ENCODE measurements at regions not wholly inside any gene's neighbourhood (a gene's known extent, or its start where the extent isn't known, plus 50 kb on each side); places are given as distances from the start of the nearest gene placed in this dataset.

DNA sequence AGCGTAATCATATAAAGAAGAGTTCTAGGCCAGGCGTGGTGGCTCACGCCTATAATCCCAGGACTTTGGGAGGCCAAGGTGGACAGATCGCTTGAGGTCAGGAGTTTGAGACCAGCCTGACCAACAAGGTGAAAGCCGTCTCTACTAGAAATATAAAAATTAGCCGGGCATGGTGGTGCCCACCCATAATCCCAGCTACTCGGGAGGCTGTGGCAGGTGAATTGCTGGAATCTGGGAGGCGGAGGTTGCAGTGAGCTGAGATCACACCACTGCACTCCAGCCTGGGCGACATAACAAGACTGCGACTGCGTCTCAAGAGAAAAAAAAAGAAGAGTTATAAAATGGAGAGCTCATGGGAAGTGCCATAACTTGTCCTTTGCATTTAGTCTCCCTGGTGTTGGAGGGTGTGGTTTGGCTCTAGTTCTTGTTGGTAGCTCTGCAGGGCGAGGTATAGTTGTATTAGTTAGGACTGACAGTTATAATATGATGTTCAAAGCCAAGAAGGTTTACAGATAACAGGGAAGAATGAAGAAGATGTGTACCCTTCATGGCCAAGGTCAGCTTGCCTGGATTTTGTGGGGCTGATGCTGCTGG, 54.8 kb downstream of the UTRN start:
- H3K9me3 ChIP-seq (ENCODE audit: control insufficient read depth, insufficient read depth, low read length): no peaks in the 10 kb centered on the region
- POLR2A ChIA-PET: interaction anchor here (1.5 kb wide), 1 partner anchor 53 kb away, joined by 4 read pairs; no protein-coding TSS in a partner anchor

DNA sequence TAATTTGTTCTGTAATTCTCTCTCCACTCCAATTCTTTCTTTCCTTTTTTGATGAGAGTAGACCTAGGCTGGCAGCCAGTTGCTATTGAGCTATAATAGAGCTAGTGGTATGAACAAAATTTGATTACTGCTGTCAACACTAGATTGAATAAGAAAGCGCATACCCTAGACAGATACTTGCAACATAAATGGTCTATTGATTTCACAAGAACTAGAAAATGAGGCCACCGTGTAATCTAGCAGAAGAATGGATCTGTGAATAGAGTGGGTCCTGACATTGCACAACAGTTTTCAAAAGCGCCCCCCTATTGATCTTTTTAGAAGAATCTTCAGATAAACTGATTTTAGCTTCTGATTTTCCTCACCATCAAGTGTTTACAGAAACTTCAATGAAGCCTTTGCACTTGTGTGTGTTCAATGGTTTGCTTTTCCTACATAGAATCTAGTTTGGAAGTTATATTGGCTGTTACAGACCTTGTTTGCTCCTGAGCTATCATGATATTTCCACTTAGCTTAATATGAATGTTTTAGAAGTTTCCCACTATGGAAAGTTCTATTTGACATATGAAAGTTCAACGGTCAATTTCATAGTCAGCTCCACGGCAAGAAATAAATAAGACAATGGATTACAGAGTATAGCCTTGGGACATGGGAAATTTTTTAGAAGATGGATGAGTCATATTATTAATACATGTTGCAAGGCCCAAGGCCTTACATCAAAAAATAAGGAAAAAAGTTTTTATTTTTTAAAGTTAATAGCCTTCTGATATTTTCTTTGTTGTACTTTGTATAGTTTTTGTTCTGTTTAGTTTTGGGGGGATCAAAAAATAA, 55.6 kb downstream of the UTRN start:
- TF ChIP-seq, protein P1, sequence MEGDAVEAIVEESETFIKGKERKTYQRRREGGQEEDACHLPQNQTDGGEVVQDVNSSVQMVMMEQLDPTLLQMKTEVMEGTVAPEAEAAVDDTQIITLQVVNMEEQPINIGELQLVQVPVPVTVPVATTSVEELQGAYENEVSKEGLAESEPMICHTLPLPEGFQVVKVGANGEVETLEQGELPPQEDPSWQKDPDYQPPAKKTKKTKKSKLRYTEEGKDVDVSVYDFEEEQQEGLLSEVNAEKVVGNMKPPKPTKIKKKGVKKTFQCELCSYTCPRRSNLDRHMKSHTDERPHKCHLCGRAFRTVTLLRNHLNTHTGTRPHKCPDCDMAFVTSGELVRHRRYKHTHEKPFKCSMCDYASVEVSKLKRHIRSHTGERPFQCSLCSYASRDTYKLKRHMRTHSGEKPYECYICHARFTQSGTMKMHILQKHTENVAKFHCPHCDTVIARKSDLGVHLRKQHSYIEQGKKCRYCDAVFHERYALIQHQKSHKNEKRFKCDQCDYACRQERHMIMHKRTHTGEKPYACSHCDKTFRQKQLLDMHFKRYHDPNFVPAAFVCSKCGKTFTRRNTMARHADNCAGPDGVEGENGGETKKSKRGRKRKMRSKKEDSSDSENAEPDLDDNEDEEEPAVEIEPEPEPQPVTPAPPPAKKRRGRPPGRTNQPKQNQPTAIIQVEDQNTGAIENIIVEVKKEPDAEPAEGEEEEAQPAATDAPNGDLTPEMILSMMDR (IDR thresholded peaks at IDR 0.05; ENCODE audit: low read depth, low read length): no peak
- no peak for DNase-seq (ENCODE audit: low read depth, low spot score)
- no peaks in the 10 kb centered on the region for H3K27me3 ChIP-seq (ENCODE audit: control insufficient read depth, insufficient read depth, low read length)
- no peaks in the 10 kb centered on the region for H3K9me3 ChIP-seq (ENCODE audit: control insufficient read depth, insufficient read depth, low read length)
- POLR2A ChIA-PET: interaction anchor here (1.5 kb wide), 1 partner anchor 54 kb away, joined by 4 read pairs; no protein-coding TSS in a partner anchor
- no peak overlapping the region for H3K27ac ChIP-seq (ENCODE audit: low read depth, low read length)
- CTCF ChIA-PET: no interaction called here
- H3K4me3 ChIP-seq (ENCODE audit: low read depth, low read length): no peak overlapping the region

More for the DNA sequence above, 54.8 kb downstream of the UTRN start:
- Histone ChIP-seq H3K27me3 (ENCODE audit: control insufficient read depth, insufficient read depth, low read length) (no peaks in the 10 kb centered on the region), H3K4me3 (ENCODE audit: low read depth, low read length) (no peak overlapping the region), H3K27ac (ENCODE audit: low read depth, low read length) (no peak overlapping the region)
- CTCF ChIA-PET: no interaction called here
- DNase-seq (ENCODE audit: low read depth, low spot score): no peak
- TF ChIP-seq, protein P1 (IDR thresholded peaks at IDR 0.05; ENCODE audit: low read depth, low read length): no peak

DNA sequence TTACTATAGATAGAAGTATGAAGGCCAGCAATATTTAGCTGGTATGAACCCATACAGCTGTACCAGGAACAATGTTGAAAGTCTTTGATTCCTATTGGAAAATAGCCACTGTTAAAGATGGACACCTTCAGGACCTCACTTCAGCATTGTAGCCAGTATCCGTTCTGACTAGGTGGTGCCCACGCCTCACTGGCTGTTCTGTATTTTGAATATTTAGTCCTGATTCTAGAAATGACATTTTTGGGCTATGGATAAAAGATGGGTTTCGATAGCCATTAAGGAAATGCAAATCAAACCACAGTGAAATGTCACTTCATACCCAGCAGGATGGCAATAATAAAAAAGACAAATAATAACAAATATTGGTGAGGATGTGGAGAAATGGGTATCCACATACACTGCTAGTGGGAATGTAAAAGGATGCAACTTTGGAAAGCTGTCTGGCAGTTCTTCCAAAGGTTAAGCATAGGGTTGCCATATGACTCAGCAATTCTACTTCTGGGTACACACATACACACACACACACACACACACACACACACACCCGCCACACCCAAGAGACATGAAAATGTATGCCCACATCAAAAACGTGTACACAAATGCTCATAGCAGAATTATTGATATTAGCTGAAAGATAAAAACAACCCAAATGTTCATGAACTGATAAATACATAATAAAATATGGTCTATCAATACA, 56.8 kb downstream of the UTRN start:
- H3K27ac ChIP-seq (ENCODE audit: low read depth, low read length): no peak overlapping the region
- ChIA-PET POLR2A (no interaction called here), CTCF (interaction anchor here (0.8 kb wide), 1 partner anchor 38 kb away, joined by 3 read pairs; no protein-coding TSS in a partner anchor)

DNA sequence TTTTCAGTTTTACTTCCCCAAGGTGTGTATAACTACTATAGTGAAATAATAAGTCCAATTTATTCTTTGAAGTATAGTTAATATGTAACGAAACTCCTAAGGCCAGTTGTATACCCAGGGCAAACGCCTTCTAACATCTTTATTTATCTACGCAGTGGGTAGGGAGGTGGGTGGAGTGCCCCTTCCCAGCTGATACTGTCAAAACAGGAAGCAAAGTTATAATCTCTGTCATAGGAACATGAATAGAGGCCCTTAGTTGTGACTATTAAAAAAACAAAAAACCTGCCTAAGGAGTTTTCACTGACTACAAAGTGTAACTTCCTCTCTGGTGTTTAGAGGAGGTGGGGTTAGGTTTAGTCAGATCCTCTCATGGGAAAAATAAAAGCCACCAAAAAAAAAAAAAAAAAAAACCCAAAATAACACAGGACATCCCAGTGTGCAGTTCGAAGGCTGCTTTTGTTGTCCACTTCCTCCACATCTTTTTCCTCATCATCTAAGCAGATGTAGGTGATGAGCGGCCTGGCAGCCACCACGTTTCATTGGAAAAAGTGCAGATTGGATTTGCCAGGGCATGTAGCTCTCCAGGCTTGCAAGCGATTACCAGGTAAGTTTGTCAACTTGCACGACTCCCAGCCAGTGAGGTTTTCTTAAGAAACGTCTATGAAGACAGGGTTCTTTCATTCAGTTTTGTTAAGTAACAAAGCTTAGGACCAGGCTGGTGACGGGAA, 58.7 kb downstream of the UTRN start:
- CTCF ChIA-PET: interaction anchor here (0.6 kb wide), 1 partner anchor 755 kb away, joined by 4 read pairs; no protein-coding TSS in a partner anchor
- TF ChIP-seq, protein P1 (IDR thresholded peaks at IDR 0.05; ENCODE audit: low read depth, low read length): no peak
- DNase-seq (ENCODE audit: low read depth, low spot score): no peak
- H3K4me3 ChIP-seq (ENCODE audit: low read depth, low read length): no peak overlapping the region
- POLR2A ChIA-PET: no interaction called here
- no peak overlapping the region for H3K27ac ChIP-seq (ENCODE audit: low read depth, low read length)
- H3K9me3 ChIP-seq (ENCODE audit: control insufficient read depth, insufficient read depth, low read length): no peaks in the 10 kb centered on the region
- H3K27me3 ChIP-seq (ENCODE audit: control insufficient read depth, insufficient read depth, low read length): no peaks in the 10 kb centered on the region

More for the DNA sequence above, 56.8 kb downstream of the UTRN start:
- Histone ChIP-seq H3K4me3 (ENCODE audit: low read depth, low read length) (no peak overlapping the region), H3K27me3 (ENCODE audit: control insufficient read depth, insufficient read depth, low read length) (no peaks in the 10 kb centered on the region), H3K9me3 (ENCODE audit: control insufficient read depth, insufficient read depth, low read length) (no peaks in the 10 kb centered on the region)
- no peak for DNase-seq (ENCODE audit: low read depth, low spot score)
- TF ChIP-seq, protein P1 (IDR thresholded peaks at IDR 0.05; ENCODE audit: low read depth, low read length): no peak

Measured in AG04450 (cell line).